ENCODE measurements at regions not wholly inside any gene's neighbourhood (a gene's known extent, or its start where the extent isn't known, plus 50 kb on each side); places are given as distances from the start of the nearest gene placed in this dataset.

GRCh38 chr9:14424289-14424688 is 110.3 kb upstream of the NFIB start:
- DNase-seq (ENCODE audit: low read depth): no peak
- TF ChIP-seq CTCF (conservative IDR thresholded peaks at IDR 0.05; ENCODE audit: low read depth, low read length): no peak
- no peak overlapping the region for H3K4me3 ChIP-seq (ENCODE audit: low read depth, low read length)

DNA sequence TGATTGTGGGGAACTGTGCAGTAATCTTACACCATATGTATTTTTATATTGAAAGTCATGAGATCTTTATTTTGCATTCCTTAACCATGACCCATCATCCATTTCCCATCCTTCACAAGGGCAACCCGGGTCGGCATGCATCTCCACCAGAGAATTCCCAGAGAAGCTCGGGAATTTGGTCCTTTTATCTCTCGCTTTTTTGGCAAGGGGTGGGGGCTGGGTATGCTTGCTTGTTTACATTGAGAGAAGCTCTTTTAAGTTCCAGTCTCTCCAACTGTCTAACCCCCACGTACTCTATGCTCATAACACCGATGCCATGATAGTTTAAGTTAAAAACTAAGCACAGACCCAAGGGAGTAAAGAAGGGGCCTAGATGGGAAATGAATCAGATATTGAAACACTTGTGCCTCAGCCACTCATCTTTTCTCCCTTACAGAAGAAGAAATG is 109.9 kb upstream of the NFIB start:
- TF ChIP-seq CTCF (conservative IDR thresholded peaks at IDR 0.05; ENCODE audit: low read depth, low read length): no peak
- no peak for DNase-seq (ENCODE audit: low read depth)
- no peak overlapping the region for H3K4me3 ChIP-seq (ENCODE audit: low read depth, low read length)

GRCh38 chr9:14421291-14421690 is 107.3 kb upstream of the NFIB start:
- H3K4me3 ChIP-seq (ENCODE audit: low read depth, low read length): no peak overlapping the region
- no peak for TF ChIP-seq CTCF (conservative IDR thresholded peaks at IDR 0.05; ENCODE audit: low read depth, low read length)
- no peak for DNase-seq (ENCODE audit: low read depth)

- no peak for DNase-seq (ENCODE audit: low read depth)
These were observed 105.3 kb upstream of the NFIB start for GRCh38 chr9:14418941-14419937.

DNA sequence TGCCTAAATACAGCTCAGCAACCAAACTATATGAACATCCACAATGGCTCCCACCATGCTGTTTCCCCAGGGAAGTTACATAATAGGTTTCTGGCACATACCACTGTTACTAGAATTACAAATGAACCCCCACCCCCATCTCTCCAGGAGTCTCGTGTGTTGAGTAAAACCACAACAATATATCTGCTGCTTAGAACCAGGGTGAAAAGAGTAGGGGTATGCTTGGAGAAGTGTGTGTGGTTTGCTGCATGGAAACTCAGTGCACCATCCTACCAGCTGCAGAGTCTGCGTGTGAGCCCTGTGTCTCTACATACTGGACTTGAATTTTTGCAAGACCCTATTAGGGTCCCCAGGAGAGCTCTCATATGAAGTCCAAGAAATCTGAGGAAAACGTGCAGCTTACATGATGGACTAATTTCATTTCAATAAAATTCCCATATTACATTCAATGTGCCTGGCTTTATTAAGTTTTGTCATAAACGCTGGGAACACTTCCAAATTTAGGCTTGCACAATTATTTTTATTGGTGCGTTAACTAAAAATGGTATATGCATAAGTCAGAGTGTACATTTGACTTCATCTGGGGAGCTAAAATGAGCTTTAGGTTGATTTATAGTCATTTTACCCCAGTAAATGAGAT is 104.5 kb upstream of the NFIB start:
- TF ChIP-seq CTCF (conservative IDR thresholded peaks at IDR 0.05; ENCODE audit: low read depth, low read length): no peak
- no peak for DNase-seq (ENCODE audit: low read depth)
- no peak overlapping the region for H3K4me3 ChIP-seq (ENCODE audit: low read depth, low read length)

More at GRCh38 chr9:14418941-14419937, 105.3 kb upstream of the NFIB start:
- no peak for TF ChIP-seq CTCF (conservative IDR thresholded peaks at IDR 0.05; ENCODE audit: low read depth, low read length)
- H3K4me3 ChIP-seq (ENCODE audit: low read depth, low read length): no peak overlapping the region

- no peak for DNase-seq (ENCODE audit: low read depth)
- no peak overlapping the region for H3K4me3 ChIP-seq (ENCODE audit: low read depth, low read length)
- no peak for TF ChIP-seq CTCF (conservative IDR thresholded peaks at IDR 0.05; ENCODE audit: low read depth, low read length)
These were observed 103.3 kb upstream of the NFIB start for GRCh38 chr9:14417237-14417636.

Measured in epithelial cell of proximal tubule (primary cell).